GM18499 (cell line): ENCODE measurements at regions not wholly inside any gene's neighbourhood (a gene's known extent, or its start where the extent isn't known, plus 50 kb on each side); places are given as distances from the start of the nearest gene placed in this dataset.

Experiments
- ATAC-seq: cut with Tn5 transposase; IDR thresholded peaks from one replicate; pipeline ENCODE4 v1.9.1; 2021; ENCODE audit warnings: moderate number of reproducible peaks; ENCODE audit not compliant: insufficient read depth, unreplicated experiment

GRCh38 chr10:61319386-61320256 is 133.6 kb downstream of the TMEM26 start:
- ATAC-seq: no peak

- no peak for ATAC-seq
Observed at GRCh38 chr10:61318429-61318828, 134.8 kb downstream of the TMEM26 start.

- no peak for ATAC-seq
Observed at GRCh38 chr10:61317706-61318105, 135.5 kb downstream of the TMEM26 start.

DNA sequence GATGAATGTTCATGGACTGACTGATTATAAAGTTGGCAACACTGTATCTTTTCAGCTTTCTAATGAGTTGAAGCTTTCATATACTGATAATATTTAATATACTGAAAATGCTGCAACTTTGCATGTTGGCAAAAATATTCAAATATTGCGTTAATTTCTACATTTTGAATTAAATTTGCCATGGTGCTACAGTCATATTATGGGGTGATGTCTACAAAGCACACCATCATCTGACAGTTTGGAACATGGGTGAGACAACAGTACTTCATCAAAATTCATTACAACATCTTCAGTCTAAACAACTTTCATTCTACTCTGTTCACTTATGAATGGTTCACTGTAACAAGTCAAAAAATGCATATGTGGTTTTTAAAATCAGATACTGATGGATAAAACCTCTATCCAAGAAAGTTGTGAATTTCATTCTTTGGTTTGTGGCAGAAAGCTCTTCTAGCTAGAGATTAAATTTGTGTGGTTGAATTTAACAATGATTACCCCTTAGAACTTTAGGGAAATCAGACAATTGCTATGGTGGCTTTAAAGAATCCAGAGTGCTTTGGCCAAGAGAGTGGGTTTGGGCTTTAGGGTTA is 136.4 kb downstream of the TMEM26 start:
- no peak for ATAC-seq

DNA sequence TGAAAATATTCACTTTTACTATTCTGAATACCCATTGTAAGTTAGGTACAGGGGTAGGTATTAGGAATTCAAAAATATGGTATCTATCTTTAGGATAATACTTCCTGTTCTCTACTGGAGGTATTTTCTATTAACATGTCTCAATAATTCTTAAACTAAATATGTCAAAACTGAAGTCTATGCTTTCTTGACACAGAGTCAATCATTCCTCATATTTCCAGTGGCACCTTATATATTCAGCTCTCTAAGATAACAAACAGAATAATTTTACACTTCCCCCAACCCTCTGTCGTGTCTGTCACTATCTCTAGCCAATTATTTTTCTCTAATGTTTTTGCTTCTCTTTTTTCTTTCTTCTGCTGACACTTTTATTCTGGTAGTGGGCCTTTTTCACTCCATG is 138.9 kb downstream of the TMEM26 start:
- no peak for ATAC-seq

GRCh38 chr10:61313460-61313859 is 139.7 kb downstream of the TMEM26 start:
- no peak for ATAC-seq

GRCh38 chr10:61304746-61305145 is 148.4 kb downstream of the TMEM26 start:
- ATAC-seq: no peak

DNA sequence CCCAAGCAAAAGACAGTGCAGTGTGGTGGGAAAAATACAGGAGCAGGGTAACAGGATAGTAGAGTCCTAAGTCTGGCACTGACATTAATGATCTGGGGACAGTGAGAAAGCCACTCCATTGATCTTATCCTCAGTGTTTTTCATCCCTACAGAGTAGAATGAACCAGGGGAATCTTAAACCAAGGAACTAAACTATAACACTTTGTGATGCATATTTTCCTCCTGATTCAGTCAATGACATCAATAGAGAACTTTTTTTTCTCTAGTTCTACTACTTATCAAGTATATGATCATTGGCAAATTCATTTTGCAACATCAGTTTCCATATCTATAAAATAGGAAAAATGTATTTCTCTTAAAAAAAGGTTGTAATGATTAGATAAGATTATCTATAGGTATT is 151.1 kb downstream of the TMEM26 start:
- ATAC-seq: no peak

GRCh38 chr10:61301575-61301974 is 151.6 kb downstream of the TMEM26 start:
- ATAC-seq: no peak

- no peak for ATAC-seq
Observed at GRCh38 chr10:61299841-61300240, 153.3 kb downstream of the TMEM26 start.

GRCh38 chr10:61299156-61299555 is 154.0 kb downstream of the TMEM26 start:
- no peak for ATAC-seq

- ATAC-seq: no peak
Observed at GRCh38 chr10:61298194-61298593, 155.0 kb downstream of the TMEM26 start.

DNA sequence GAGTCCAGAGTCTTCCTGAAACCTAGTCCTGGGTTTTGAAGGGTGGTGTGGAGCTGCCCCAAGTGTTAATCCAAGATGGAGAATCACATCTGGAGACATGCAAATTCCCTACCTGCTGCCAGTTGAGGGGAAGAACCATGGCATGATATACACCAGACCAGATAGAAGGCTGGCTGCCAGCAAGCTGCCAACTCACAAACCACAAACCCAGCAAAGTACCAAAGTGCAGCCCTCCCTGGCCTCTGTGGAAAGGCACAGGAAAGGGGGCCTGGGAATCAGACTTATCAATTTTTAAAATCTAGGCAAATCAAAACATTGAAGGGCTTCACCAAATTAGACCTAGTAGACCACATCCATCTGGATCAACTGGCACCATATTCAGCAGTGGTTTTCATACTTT is 157.0 kb downstream of the TMEM26 start:
- no peak for ATAC-seq

DNA sequence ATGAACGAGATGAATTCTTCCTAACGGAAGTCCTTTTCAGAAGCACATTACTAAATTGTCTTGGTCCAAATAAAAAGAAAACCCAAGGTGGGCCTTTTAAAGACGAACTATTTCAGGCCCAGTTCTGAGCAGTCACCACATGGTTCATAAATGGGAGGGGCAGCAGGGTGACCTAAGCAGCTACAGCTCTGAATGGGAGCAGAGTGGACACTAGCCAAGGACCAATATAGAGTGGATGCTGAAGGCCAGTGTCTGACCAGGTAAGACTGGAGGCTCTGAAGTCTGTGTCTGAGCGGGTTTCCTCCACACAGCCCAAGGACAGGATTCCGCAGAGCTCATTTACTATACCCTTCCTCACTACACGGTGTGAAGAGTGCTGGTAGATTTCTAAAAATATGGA is 159.1 kb downstream of the TMEM26 start:
- ATAC-seq: no peak

GRCh38 chr10:61289813-61290212 is 163.4 kb downstream of the TMEM26 start:
- no peak for ATAC-seq

DNA sequence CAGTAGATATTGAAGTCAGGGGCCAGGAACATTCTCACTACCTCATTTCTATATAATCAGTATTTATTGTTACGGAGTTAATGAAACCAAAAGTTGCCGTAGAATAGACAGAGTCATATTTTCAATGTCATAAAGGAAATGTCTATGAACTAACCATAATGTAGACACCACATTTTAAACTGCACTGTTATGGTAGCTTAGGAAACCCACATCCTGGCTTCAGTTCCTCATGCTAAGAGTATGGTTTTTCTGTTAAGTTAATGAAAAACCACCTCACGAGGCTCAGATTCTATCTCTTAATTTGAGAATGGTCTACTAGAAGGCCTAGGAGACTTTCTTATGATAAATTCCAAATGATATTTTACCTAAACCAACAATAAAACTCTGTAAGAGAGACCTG is 166.5 kb downstream of the TMEM26 start:
- ATAC-seq: peak; percentile 100

GRCh38 chr10:61285749-61286148 is 167.4 kb downstream of the TMEM26 start:
- ATAC-seq: no peak

- no peak for ATAC-seq
Observed at GRCh38 chr10:61284222-61284890, 168.8 kb downstream of the TMEM26 start.

- ATAC-seq: no peak
Observed at GRCh38 chr10:61283481-61284221, 169.5 kb downstream of the TMEM26 start.

GRCh38 chr10:61283066-61283465 is 170.1 kb downstream of the TMEM26 start:
- no peak for ATAC-seq

- ATAC-seq: no peak
Observed at GRCh38 chr10:61280303-61280702, 172.9 kb downstream of the TMEM26 start.
